ENCODE measurements at regions not wholly inside any gene's neighbourhood (a gene's known extent, or its start where the extent isn't known, plus 50 kb on each side); places are given as distances from the start of the nearest gene placed in this dataset.

GRCh38 chr4:174041555-174042105, 241.8 kb downstream of the FBXO8 start:
- H3K27me3 ChIP-seq (ENCODE audit: control insufficient read depth, insufficient read depth, low read length), result no peaks in the 10 kb centered on the region
- FAIRE-seq (no peak), DNase-seq (ENCODE audit: low read depth) (no peak)
- TF ChIP-seq, protein P1, sequence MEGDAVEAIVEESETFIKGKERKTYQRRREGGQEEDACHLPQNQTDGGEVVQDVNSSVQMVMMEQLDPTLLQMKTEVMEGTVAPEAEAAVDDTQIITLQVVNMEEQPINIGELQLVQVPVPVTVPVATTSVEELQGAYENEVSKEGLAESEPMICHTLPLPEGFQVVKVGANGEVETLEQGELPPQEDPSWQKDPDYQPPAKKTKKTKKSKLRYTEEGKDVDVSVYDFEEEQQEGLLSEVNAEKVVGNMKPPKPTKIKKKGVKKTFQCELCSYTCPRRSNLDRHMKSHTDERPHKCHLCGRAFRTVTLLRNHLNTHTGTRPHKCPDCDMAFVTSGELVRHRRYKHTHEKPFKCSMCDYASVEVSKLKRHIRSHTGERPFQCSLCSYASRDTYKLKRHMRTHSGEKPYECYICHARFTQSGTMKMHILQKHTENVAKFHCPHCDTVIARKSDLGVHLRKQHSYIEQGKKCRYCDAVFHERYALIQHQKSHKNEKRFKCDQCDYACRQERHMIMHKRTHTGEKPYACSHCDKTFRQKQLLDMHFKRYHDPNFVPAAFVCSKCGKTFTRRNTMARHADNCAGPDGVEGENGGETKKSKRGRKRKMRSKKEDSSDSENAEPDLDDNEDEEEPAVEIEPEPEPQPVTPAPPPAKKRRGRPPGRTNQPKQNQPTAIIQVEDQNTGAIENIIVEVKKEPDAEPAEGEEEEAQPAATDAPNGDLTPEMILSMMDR (IDR thresholded peaks at IDR 0.05; ENCODE audit: insufficient read depth, low read length, severe bottlenecking), result no peak
- no peaks in the 10 kb centered on the region for H3K36me3 ChIP-seq (ENCODE audit: control insufficient read depth, insufficient read depth, low read length)
- H3K4me3 ChIP-seq (ENCODE audit: low read depth, low read length), result no peak overlapping the region

- FAIRE-seq, result no peak
Measured at GRCh38 chr4:174040287-174040686, 243.2 kb downstream of the FBXO8 start.

GRCh38 chr4:174038481-174038880, 245.0 kb downstream of the FBXO8 start:
- DNase-seq (ENCODE audit: low read depth) (no peak), FAIRE-seq (no peak)
- TF ChIP-seq, protein P1 (IDR thresholded peaks at IDR 0.05; ENCODE audit: insufficient read depth, low read length, severe bottlenecking), result no peak
- H3K27me3 ChIP-seq (ENCODE audit: control insufficient read depth, insufficient read depth, low read length), result no peaks in the 10 kb centered on the region
- no peaks in the 10 kb centered on the region for H3K36me3 ChIP-seq (ENCODE audit: control insufficient read depth, insufficient read depth, low read length)
- no peak overlapping the region for H3K4me3 ChIP-seq (ENCODE audit: low read depth, low read length)

More at GRCh38 chr4:174040287-174040686, 243.2 kb downstream of the FBXO8 start:
- no peak for DNase-seq (ENCODE audit: low read depth)
- no peaks in the 10 kb centered on the region for H3K36me3 ChIP-seq (ENCODE audit: control insufficient read depth, insufficient read depth, low read length)
- no peaks in the 10 kb centered on the region for H3K27me3 ChIP-seq (ENCODE audit: control insufficient read depth, insufficient read depth, low read length)
- TF ChIP-seq, protein P1 (IDR thresholded peaks at IDR 0.05; ENCODE audit: insufficient read depth, low read length, severe bottlenecking), result no peak
- no peak overlapping the region for H3K4me3 ChIP-seq (ENCODE audit: low read depth, low read length)

GRCh38 chr4:174037631-174038030, 245.8 kb downstream of the FBXO8 start:
- no peaks in the 10 kb centered on the region for H3K27me3 ChIP-seq (ENCODE audit: control insufficient read depth, insufficient read depth, low read length)
- DNase-seq (ENCODE audit: low read depth) (no peak), FAIRE-seq (no peak)
- TF ChIP-seq, protein P1 (IDR thresholded peaks at IDR 0.05; ENCODE audit: insufficient read depth, low read length, severe bottlenecking), result no peak
- no peak overlapping the region for H3K4me3 ChIP-seq (ENCODE audit: low read depth, low read length)
- H3K36me3 ChIP-seq (ENCODE audit: control insufficient read depth, insufficient read depth, low read length), result no peaks in the 10 kb centered on the region

GRCh38 chr4:174037049-174037448, 246.4 kb downstream of the FBXO8 start:
- no peak for DNase-seq (ENCODE audit: low read depth)
- Histone ChIP-seq H3K4me3 (ENCODE audit: low read depth, low read length) (no peak overlapping the region), H3K27me3 (ENCODE audit: control insufficient read depth, insufficient read depth, low read length) (no peaks in the 10 kb centered on the region), H3K36me3 (ENCODE audit: control insufficient read depth, insufficient read depth, low read length) (no peaks in the 10 kb centered on the region)
- no peak for FAIRE-seq
- TF ChIP-seq, protein P1 (IDR thresholded peaks at IDR 0.05; ENCODE audit: insufficient read depth, low read length, severe bottlenecking), result no peak

DNA sequence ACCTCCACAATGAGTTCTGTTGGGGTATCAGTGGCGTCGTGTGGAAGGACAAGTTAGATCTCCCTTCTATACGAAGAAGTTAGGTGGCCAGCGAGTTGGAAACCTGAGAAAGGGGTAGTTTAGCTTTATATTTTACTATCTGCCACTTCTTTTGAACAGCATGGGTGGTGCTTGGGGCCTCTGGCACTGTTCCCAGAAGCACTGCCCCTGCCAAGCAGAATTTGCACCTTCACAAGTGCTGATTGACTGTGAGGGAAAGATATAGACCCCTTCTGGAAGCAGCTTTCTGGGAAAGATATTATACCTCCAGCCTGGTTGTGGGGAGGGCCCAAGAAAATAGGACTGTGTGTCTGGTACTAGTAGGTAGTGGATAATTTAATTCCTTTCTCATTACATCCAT, 246.9 kb downstream of the FBXO8 start:
- TF ChIP-seq, protein P1 (IDR thresholded peaks at IDR 0.05; ENCODE audit: insufficient read depth, low read length, severe bottlenecking), result no peak
- no peak for FAIRE-seq

More for the DNA sequence above, 246.9 kb downstream of the FBXO8 start:
- H3K4me3 ChIP-seq (ENCODE audit: low read depth, low read length), result no peak overlapping the region
- no peaks in the 10 kb centered on the region for H3K36me3 ChIP-seq (ENCODE audit: control insufficient read depth, insufficient read depth, low read length)
- DNase-seq (ENCODE audit: low read depth), result no peak
- no peaks in the 10 kb centered on the region for H3K27me3 ChIP-seq (ENCODE audit: control insufficient read depth, insufficient read depth, low read length)

Measured in bronchial epithelial cell (primary cell).